H9 (cell line): ENCODE measurements at regions not wholly inside any gene's neighbourhood (a gene's known extent, or its start where the extent isn't known, plus 50 kb on each side); places are given as distances from the start of the nearest gene placed in this dataset.

Source experiments
- DNase-seq: peaks from one replicate; pipeline ENCODE4 v3.0.0-alpha.2; 2017
- H2AFZ ChIP-seq: one replicate; pipeline ENCODE4 v1.6.1; 2013; ENCODE audit warnings: mild to moderate bottlenecking, low read length, control low read depth, moderate library complexity
- H2AK5ac ChIP-seq: 2 replicates; pipeline ENCODE4 v1.6.1; 2013; ENCODE audit warnings: low read length, control low read depth, mixed read lengths; ENCODE audit not compliant: insufficient read length
- H2BK120ac ChIP-seq: one replicate; pipeline ENCODE4 v1.6.1; 2013; ENCODE audit warnings: low read depth, mild to moderate bottlenecking, low read length, control low read depth, inconsistent platforms; ENCODE audit not compliant: poor library complexity, severe bottlenecking
- H2BK12ac ChIP-seq: 2 replicates; pipeline ENCODE4 v1.6.1; 2013; ENCODE audit warnings: low read length, control low read depth, mixed read lengths, low read depth; ENCODE audit not compliant: insufficient read length
- H2BK15ac ChIP-seq: 2 replicates; pipeline ENCODE4 v1.6.1; 2013; ENCODE audit warnings: low read depth, low read length, control low read depth
- H2BK20ac ChIP-seq: one replicate; pipeline ENCODE4 v1.6.1; 2013; ENCODE audit warnings: low read depth, mild to moderate bottlenecking, low read length, control low read depth, inconsistent platforms; ENCODE audit not compliant: poor library complexity, severe bottlenecking
- H2BK5ac ChIP-seq: 2 replicates; pipeline ENCODE4 v1.6.1; 2013; ENCODE audit warnings: low read length, control low read depth, mixed read lengths; ENCODE audit not compliant: insufficient read length
- H3K14ac ChIP-seq: 2 replicates; pipeline ENCODE4 v1.6.1; 2013; ENCODE audit warnings: low read length, control low read depth; ENCODE audit not compliant: insufficient read depth
- H3K18ac ChIP-seq: 2 replicates; pipeline ENCODE4 v1.6.1; 2013; ENCODE audit warnings: low read depth, mild to moderate bottlenecking, mixed read lengths, low read length, control low read depth; ENCODE audit not compliant: insufficient read length
- H3K23ac ChIP-seq: 2 replicates; pipeline ENCODE4 v1.6.1; 2013; ENCODE audit warnings: low read length, control low read depth, mixed read lengths, low read depth; ENCODE audit not compliant: insufficient read length
- H3K23me2 ChIP-seq: 2 replicates; pipeline ENCODE4 v1.6.1; 2013; ENCODE audit warnings: low read depth, mild to moderate bottlenecking, mixed read lengths, low read length, control low read depth; ENCODE audit not compliant: insufficient read length, poor library complexity, severe bottlenecking
- H3K27ac ChIP-seq: 2 replicates; pipeline ENCODE4 v1.5.1; 2013; ENCODE audit warnings: low read length, control low read depth, mixed read lengths, low read depth; ENCODE audit not compliant: insufficient read length
- H3K27me3 ChIP-seq: 2 replicates; pipeline ENCODE4 v1.6.1; 2013; ENCODE audit warnings: low read length, control low read depth, inconsistent platforms; ENCODE audit not compliant: insufficient read depth
- H3K4ac ChIP-seq: 2 replicates; pipeline ENCODE4 v1.6.1; 2013; ENCODE audit warnings: low read depth, mild to moderate bottlenecking, control low read depth, inconsistent platforms, low read length, moderate library complexity
- H3K4me1 ChIP-seq: 2 replicates; pipeline ENCODE4 v1.6.1; 2013; ENCODE audit warnings: low read length, control low read depth, inconsistent platforms; ENCODE audit not compliant: insufficient read depth
- H3K4me2 ChIP-seq: 2 replicates; pipeline ENCODE4 v1.6.1; 2013; ENCODE audit warnings: low read length, control low read depth, mixed read lengths; ENCODE audit not compliant: insufficient read length, insufficient read depth
- H3K56ac ChIP-seq: 2 replicates; pipeline ENCODE4 v1.6.1; 2013; ENCODE audit warnings: low read depth, mild to moderate bottlenecking, mixed read lengths, low read length, control low read depth; ENCODE audit not compliant: insufficient read length
- H3K79me1 ChIP-seq: 2 replicates; pipeline ENCODE4 v1.6.1; 2013; ENCODE audit warnings: low read depth, mild to moderate bottlenecking, moderate library complexity, low read length, control low read depth, inconsistent platforms; ENCODE audit not compliant: insufficient read depth, poor library complexity, severe bottlenecking
- H3K79me2 ChIP-seq: 2 replicates; pipeline ENCODE4 v1.6.1; 2013; ENCODE audit warnings: low read length, control low read depth, inconsistent platforms; ENCODE audit not compliant: insufficient read depth
- H3K9ac ChIP-seq: 2 replicates; pipeline ENCODE4 v1.6.1; 2013; ENCODE audit warnings: low read length, control low read depth, mixed read lengths; ENCODE audit not compliant: insufficient read length; ENCODE audit errors: extremely low read depth
- H3K9me3 ChIP-seq: one replicate; pipeline ENCODE4 v1.6.1; 2013; ENCODE audit warnings: low read depth, low read length, inconsistent platforms; ENCODE audit not compliant: control insufficient read depth
- H3T11ph ChIP-seq: one replicate; pipeline ENCODE4 v1.6.1; 2013; ENCODE audit warnings: mild to moderate bottlenecking, low read length, control low read depth, inconsistent platforms
- H4K20me1 ChIP-seq: one replicate; pipeline ENCODE4 v1.6.1; 2013; ENCODE audit not compliant: control insufficient read depth, insufficient read length, insufficient read depth
- H4K5ac ChIP-seq: 2 replicates; pipeline ENCODE4 v1.6.1; 2013; ENCODE audit warnings: low read depth, mild to moderate bottlenecking, mixed read lengths, low read length, control low read depth; ENCODE audit not compliant: insufficient read length
- H4K8ac ChIP-seq: replicated peaks from 2 replicates; pipeline ENCODE4 v1.6.1; 2013; ENCODE audit warnings: low read length, control low read depth, mixed read lengths, low read depth; ENCODE audit not compliant: insufficient read length
- H4K91ac ChIP-seq: 2 replicates; pipeline ENCODE4 v1.6.1; 2013; ENCODE audit warnings: low read depth, mild to moderate bottlenecking, moderate library complexity, mixed read lengths, low read length, control low read depth; ENCODE audit not compliant: insufficient read length
- H3K27ac Mint-ChIP-seq, 3 experiments: 2 replicates in 2 of 3; 3 replicates in 1 of 3; pipeline ENCODE4 v1.8.0; 2020 to 2021; ENCODE audit warnings: mixed read lengths in 3 of 3, mild to moderate bottlenecking in 1 of 3, moderate library complexity in 1 of 3
- H3K27me3 Mint-ChIP-seq: 2 replicates; pipeline ENCODE4 v1.8.0; 2021; ENCODE audit warnings: low read depth, mild to moderate bottlenecking, moderate library complexity, mixed read lengths
- H3K36me3 Mint-ChIP-seq, 3 experiments: 2 replicates in 2 of 3; 3 replicates in 1 of 3; pipeline ENCODE4 v1.8.0; 2020 to 2021; ENCODE audit warnings: low read depth in 3 of 3, mixed read lengths in 3 of 3; ENCODE audit not compliant: insufficient read depth in 1 of 3
- H3K4me1 Mint-ChIP-seq, 2 experiments: 2 replicates each; pipeline ENCODE4 v1.8.0; 2020; ENCODE audit warnings: mixed read lengths in 2 of 2
- H3K4me3 Mint-ChIP-seq, 2 experiments: 2 replicates in 1 of 2; 3 replicates in 1 of 2; pipeline ENCODE4 v1.8.0; 2020 to 2021; ENCODE audit warnings: mild to moderate bottlenecking in 2 of 2, mixed read lengths in 2 of 2, moderate library complexity in 1 of 2
- H3K9me3 Mint-ChIP-seq, 2 experiments: 2 replicates in 1 of 2; 3 replicates in 1 of 2; pipeline ENCODE4 v1.8.0; 2020; ENCODE audit warnings: mild to moderate bottlenecking in 2 of 2, mixed read lengths in 2 of 2, moderate library complexity in 1 of 2
- WGBS: extraction: QIAGEN DNeasy Blood & Tissue Kit; methylation state at CpG from one replicate; pipeline ENCODE4 v1.1.7; 2013; ENCODE audit warnings: missing lambda C conversion rate, low lambda C conversion rate, mixed read lengths; ENCODE audit not compliant: insufficient read length; ENCODE audit errors: extremely low coverage; 5-methylcytosine and 5-hydroxymethylcytosine counted together
- TF ChIP-seq, protein P1 (sequence below): fragments of 200-600 bp; sonication (generic); conservative IDR thresholded peaks from 3 replicates; pipeline ENCODE4 v1.8.0; 2021; ENCODE audit warnings: antibody characterized with exemption, mild to moderate bottlenecking

DNA sequence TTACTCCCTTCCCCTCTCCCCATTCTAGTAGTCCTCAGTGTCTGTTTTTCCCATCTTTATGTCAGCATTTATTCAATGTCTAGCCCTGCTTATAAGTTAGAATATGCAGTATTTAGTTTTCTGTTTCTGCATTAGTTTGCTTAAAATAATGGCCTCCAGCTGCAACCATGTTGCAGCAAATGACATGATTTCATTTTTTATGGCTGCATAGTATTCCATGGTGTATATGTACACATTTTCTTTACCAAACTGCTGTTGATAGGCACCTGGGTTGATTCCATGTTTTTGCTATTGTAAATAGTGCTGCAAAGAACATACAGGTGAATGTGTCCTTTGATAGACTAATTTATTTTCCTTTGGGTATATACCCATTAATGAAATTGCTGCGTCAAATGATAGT is 267.7 kb downstream of the SRGAP2C start:
- Histone ChIP-seq H3K4ac (no peak overlapping the region), H4K8ac (no peak overlapping the region), H3K9ac (no peak overlapping the region), H3K79me1 (no peaks in the 10 kb centered on the region), H2AFZ (no peak overlapping the region), H3K27ac (no peak overlapping the region), H3K18ac (no peak overlapping the region), H3K27me3 (no peaks in the 10 kb centered on the region), H2BK15ac (no peak overlapping the region), H3K4me2 (no peak overlapping the region), H4K20me1 (no peaks in the 10 kb centered on the region), H2BK20ac (no peak overlapping the region), H4K5ac (no peak overlapping the region), H2AK5ac (no peak overlapping the region), H3K14ac (no peak overlapping the region), H3T11ph (no peak overlapping the region), H3K23me2 (no peaks in the 10 kb centered on the region), H2BK5ac (no peak overlapping the region), H3K79me2 (no peaks in the 10 kb centered on the region), H4K91ac (no peak overlapping the region), H2BK12ac (no peak overlapping the region), H3K9me3 (no peaks in the 10 kb centered on the region), H2BK120ac (no peak overlapping the region), H3K56ac (no peak overlapping the region), H3K23ac (no peak overlapping the region), H3K4me1 (no peaks in the 10 kb centered on the region)
- Mint-ChIP-seq H3K4me1 (no peaks in the 10 kb centered on the region; a peak in 1 of 4 replicates), H3K27ac (no peak overlapping the region), H3K4me3 (no peak overlapping the region), H3K36me3 (no peaks in the 10 kb centered on the region), H3K9me3 (no peaks in the 10 kb centered on the region; a peak in 1 of 5 replicates), H3K27me3 (no peaks in the 10 kb centered on the region)
- TF ChIP-seq, protein P1, sequence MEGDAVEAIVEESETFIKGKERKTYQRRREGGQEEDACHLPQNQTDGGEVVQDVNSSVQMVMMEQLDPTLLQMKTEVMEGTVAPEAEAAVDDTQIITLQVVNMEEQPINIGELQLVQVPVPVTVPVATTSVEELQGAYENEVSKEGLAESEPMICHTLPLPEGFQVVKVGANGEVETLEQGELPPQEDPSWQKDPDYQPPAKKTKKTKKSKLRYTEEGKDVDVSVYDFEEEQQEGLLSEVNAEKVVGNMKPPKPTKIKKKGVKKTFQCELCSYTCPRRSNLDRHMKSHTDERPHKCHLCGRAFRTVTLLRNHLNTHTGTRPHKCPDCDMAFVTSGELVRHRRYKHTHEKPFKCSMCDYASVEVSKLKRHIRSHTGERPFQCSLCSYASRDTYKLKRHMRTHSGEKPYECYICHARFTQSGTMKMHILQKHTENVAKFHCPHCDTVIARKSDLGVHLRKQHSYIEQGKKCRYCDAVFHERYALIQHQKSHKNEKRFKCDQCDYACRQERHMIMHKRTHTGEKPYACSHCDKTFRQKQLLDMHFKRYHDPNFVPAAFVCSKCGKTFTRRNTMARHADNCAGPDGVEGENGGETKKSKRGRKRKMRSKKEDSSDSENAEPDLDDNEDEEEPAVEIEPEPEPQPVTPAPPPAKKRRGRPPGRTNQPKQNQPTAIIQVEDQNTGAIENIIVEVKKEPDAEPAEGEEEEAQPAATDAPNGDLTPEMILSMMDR = no peak
- WGBS = no CpG with 5 or more reads among the region's 1 CpG
- DNase-seq = no peak
